ENCODE measurements at regions not wholly inside any gene's neighbourhood (a gene's known extent, or its start where the extent isn't known, plus 50 kb on each side); places are given as distances from the start of the nearest gene placed in this dataset.

GRCh38 chr2:136310005-136310495 lies 192.1 kb upstream of the CXCR4 start:
- H3K9me3 ChIP-seq (ENCODE audit: control insufficient read depth, low read depth, low read length) = no peaks in the 10 kb centered on the region
- no peak overlapping the region for H2AK5ac ChIP-seq (ENCODE audit: insufficient read length, low read length)
- H4K20me1 ChIP-seq (ENCODE audit: control insufficient read depth, insufficient read depth, insufficient read length) = no peaks in the 10 kb centered on the region
- Mint-ChIP-seq H3K4me3 (no peak overlapping the region), H3K4me1 (no peaks in the 10 kb centered on the region), H3K36me3 (ENCODE audit: insufficient read depth in 1 of 3, low read depth in 3 of 3) (no peaks in the 10 kb centered on the region), H3K27me3 (ENCODE audit: low read depth) (no peaks in the 10 kb centered on the region; the same call in 1 of the 2 replicates), H3K9me3 (no peaks in the 10 kb centered on the region), H3K27ac (no peak overlapping the region)
- DNase-seq = no peak
- no peaks in the 10 kb centered on the region for H3K23me2 ChIP-seq (ENCODE audit: insufficient read length, low read depth, low read length, poor library complexity, severe bottlenecking)
- H4K91ac ChIP-seq (ENCODE audit: insufficient read length, low read depth, low read length) = no peak overlapping the region
- H3K9ac ChIP-seq (ENCODE audit: extremely low read depth, insufficient read length, low read length) = no peak overlapping the region
- H3K79me1 ChIP-seq (ENCODE audit: insufficient read depth, low read depth, low read length, poor library complexity, severe bottlenecking) = no peaks in the 10 kb centered on the region
- no peak overlapping the region for H3K27ac ChIP-seq (ENCODE audit: insufficient read length, low read depth, low read length)
- no peak overlapping the region for H2BK15ac ChIP-seq (ENCODE audit: low read depth, low read length)
- no peak overlapping the region for H2BK12ac ChIP-seq (ENCODE audit: insufficient read length, low read depth, low read length)
- no peak overlapping the region for H4K8ac ChIP-seq (replicated peaks; ENCODE audit: insufficient read length, low read depth, low read length)
- no peaks in the 10 kb centered on the region for H3K79me2 ChIP-seq (ENCODE audit: insufficient read depth, low read length)
- H3T11ph ChIP-seq (ENCODE audit: low read length) = no peak overlapping the region
- no peak overlapping the region for H3K18ac ChIP-seq (ENCODE audit: insufficient read length, low read depth, low read length)
- H2BK5ac ChIP-seq (ENCODE audit: insufficient read length, low read length) = no peak overlapping the region
- no peak overlapping the region for H3K4ac ChIP-seq (ENCODE audit: low read depth, low read length)
- H3K4me1 ChIP-seq (ENCODE audit: insufficient read depth, low read length) = no peaks in the 10 kb centered on the region
- no CpG with 5 or more reads among the region's 10 CpGs for WGBS (ENCODE audit: extremely low coverage, insufficient read length, low lambda C conversion rate)
- TF ChIP-seq CTCF (conservative IDR thresholded peaks at IDR 0.05) = no peak
- H4K5ac ChIP-seq (ENCODE audit: insufficient read length, low read depth, low read length) = no peak overlapping the region
- H3K14ac ChIP-seq (ENCODE audit: insufficient read depth, low read length) = no peak overlapping the region
- no peak overlapping the region for H2BK20ac ChIP-seq (ENCODE audit: low read depth, low read length, poor library complexity, severe bottlenecking)
- no peak overlapping the region for H3K56ac ChIP-seq (ENCODE audit: insufficient read length, low read depth, low read length)
- no peak overlapping the region for H3K4me2 ChIP-seq (ENCODE audit: insufficient read depth, insufficient read length, low read length)
- no peak overlapping the region for H2BK120ac ChIP-seq (ENCODE audit: low read depth, low read length, poor library complexity, severe bottlenecking)
- H2AFZ ChIP-seq (ENCODE audit: low read length) = no peak overlapping the region
- no peaks in the 10 kb centered on the region for H3K27me3 ChIP-seq (ENCODE audit: insufficient read depth, low read length)
- H3K23ac ChIP-seq (ENCODE audit: insufficient read length, low read depth, low read length) = no peak overlapping the region
